Suppressor macrophage (primary cell): ENCODE measurements at regions not wholly inside any gene's neighbourhood (a gene's known extent, or its start where the extent isn't known, plus 50 kb on each side); places are given as distances from the start of the nearest gene placed in this dataset.

Source experiments
- DNase-seq, 4 experiments: peaks; one replicate each; pipeline ENCODE4 v3.0.0-alpha.2; 2020 to 2022

DNA sequence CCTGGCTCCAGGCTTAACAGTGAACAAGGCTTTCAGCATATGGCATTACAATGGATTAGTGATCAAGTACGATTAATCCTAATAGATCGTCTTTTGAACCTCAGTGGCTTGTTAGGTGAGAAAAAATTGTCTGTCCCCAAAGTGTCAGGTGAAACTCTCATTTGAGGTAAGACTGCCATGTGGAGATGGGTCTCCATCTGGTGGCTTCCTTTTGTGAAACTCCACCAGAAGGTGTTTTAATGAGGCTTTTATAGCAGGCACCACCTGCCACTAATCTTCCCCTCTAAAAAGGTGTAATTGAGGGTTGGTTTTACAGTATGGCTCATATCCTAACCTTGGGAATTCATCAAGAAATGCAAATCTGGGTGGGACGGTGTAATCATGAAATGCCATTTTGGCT, 471.1 kb upstream of the MPDZ start:
- no peak for DNase-seq

DNA sequence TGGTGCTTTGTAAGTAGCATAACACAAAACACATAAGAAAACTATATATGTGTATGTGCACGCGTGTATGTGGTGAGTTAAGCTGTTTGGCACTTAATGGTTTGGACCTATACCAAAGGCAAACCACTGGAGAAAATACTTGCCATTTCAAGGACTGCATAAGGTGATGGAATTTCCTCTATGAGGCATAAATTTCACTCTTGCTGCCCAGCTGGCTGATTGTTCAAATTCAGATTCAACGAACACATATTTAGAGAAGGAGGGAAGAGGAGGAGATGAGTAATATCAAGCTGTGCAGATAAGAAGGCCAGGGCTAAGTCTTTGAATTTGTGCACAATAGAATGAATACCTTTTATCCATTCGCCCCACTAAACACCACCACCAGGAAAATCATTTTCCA, 470.6 kb upstream of the MPDZ start:
- no peak for DNase-seq

DNA sequence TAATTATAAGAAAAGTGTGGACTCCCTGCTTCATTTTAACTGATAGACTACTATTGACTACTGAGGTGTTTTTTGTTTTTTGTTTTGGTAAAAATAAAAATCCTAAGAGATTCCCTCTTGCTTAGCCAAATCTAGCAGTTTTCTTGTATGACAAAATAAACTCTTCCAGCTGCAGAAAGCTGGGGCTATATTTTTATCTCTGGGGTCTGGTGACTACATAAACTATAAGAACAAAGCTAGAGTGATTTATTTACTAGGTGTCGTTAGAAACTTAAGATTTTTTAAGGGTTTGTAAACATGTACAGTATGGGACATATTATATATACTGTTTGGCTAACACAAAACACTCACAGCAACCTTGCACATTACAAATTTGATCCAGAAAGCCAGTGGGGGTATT, 467.4 kb upstream of the MPDZ start:
- no peak for DNase-seq

DNA sequence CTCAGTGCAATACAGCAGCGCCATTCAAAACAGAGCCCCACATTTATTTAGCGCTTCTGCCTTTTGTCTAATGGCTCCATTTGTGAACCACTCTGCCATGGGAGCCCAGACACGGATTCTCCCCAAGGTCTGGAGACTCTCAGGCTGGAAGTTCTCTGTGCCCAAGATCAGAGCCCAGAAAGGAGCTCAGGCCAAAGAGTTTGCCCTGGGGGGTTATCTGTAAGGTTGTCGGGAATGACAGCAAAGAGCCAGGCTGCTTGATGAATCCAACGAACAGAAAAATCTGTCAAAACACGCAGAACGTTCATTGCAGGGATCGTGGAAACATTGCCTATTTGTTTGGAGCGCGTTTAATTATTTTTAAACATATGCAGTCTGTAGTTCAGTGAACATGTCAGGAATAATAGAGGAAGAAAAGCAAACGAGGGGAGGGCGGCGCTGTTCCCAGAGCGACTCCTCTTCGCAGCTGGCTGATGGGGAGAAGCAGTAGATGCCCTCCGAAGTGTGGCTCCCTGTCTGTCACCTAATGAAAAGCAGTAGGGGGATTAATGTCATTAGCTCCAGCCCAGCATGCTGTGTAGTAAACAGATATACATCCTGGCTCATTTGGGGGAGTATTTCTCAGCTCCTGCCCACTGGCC, 464.9 kb upstream of the MPDZ start:
- DNase-seq: no peak

DNA sequence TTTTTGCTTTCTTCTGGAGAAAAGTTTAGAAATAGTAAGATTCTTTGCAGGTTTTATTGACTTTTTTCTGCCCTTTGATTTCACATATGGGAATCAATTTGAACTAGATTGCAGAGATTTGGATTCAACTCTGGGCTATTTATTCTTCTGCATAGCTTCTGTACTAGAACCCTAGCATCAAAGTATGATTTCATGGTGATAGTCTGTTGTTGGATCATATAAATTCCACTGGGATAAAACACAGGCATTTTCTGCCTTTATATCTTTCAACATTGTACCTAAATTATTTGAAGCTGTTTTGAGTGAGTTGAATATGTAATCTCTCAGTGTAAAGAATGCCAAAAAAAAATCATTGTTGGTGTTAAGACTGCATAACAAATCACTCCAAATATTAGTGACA, 458.4 kb upstream of the MPDZ start:
- no peak for DNase-seq

DNA sequence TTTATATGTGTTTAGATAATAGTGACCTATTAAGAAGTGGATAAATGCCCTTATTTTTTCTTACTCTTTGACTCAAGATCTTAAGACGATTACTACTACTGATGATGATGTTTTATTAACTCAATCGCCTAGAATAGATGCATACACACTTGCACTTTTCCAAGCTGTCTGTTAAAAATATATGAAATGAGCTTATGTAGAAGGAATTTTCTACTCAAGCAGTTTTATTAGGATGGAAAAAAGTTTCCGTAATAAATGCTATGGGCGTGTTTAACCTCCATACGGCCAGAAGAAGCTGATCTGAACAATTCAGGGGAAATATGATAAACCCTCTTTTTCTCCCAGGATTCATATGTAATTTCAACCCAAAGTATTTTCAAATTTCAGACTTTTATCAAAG, 455.7 kb upstream of the MPDZ start:
- DNase-seq: no peak

DNA sequence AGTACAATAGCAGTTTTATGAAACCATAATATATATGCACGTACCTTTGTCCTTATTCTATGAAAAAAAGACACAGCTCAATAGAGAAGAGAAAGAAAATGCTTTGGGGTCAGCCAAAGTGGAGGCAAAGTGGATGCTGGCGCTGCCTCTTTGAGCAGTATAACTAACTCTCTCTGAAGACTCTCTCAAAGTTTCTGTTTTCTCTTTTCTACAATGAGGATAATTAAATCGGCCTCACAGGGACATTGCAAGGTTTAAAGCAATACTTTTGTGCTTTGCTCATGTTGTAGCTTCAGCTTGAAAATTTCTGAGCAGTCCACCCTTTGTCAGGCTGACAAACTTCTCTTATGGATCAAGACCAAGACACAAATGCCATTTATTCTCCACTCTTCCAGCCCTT, 455.1 kb upstream of the MPDZ start:
- no peak for DNase-seq

DNA sequence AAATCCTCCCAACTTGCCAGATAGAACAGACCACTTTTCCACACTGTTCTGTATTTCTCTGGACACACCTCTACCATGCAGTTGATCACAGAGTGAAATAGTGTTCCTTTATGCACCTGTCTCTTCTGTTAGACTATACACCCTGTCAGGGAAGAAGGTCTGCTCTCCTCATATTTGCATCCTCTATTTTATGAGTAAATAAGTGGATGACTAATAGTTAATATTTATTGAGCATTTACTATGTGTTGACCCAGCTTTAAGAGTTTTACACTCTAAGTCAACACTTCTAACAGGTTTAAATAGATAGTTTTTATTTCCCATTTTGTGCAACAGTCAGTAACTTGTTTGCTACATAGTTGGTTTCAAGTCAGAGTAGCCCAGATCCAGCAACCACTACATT, 452.8 kb upstream of the MPDZ start:
- no peak for DNase-seq

DNA sequence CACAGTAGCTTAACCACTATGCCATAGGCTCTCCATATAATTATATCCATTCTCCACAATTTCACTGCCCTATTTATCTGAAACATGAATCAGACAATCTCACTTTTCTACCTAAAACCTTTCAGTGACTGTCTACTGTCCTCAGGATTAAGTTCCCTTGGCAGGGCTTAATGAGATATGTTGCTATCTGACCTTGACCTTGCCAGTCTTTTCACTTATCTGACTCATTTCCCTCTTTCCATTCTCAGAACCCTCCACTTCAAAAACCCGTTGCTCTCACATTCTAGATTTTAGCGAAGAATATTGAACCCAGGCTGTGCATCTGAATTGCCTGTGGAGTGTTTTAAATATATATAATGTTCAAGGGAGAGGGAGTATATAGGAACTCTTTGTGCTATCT, 452.1 kb upstream of the MPDZ start:
- no peak for DNase-seq

DNA sequence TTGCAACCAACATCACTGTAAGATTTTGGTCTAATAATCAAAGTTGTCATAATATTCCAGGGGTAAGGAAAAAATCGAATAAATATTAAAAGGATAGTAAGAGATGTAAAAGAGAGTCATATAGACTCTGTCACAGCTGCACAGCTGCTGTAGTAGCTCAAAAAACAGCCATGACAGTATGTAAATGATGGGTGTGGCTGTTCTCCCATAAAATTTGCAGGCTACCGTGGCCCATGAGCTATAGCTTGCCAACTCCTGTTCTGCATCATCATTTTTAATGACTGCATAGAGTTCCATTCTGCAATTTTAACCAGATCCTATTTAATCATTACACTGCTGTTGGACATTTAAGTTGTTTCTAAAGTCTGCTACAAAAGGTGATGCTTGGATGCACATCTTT, 450.5 kb upstream of the MPDZ start:
- no peak for DNase-seq

DNA sequence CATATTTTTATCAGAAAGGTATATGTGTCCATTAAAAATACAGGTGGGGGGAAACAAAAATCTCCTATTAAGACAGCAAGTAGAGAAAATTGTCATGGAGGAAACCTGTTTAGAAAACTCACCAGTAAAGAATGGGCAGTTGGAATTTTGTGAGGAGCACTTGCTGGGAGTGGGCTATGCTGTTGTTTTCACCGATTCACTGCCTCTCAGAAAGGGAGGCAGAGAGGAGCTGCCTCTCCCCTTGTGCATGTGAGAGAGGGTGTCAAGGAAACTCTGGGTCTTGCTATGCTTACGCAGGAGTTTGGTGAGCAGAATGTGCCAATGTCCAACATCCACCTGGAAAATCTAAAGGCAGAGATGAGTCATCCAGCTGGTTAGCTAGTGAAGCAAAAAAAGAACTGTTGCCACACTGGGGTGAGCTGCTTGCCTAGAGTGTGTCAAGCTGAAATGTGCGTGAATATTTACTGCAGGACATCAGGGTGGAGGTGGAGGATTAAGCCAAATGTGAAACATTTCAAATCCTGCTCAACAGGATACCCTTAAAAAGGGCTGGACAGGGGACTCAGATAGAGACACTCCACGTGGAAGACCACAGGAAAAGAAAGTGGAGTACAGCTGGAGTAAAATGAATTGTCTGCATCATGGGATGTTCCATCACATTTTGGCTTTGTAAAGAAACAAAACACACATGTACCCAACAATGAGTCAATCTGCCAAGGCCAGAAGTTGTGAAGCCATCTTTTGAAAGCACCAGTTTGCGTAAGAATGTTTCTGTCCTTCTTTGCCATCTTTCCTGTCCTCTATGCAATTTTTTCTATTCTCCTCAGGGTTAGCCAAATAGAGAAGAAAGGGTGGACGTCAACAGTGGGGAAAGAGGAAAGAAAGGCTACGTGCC, 449.7 kb upstream of the MPDZ start:
- DNase-seq: no peak

DNA sequence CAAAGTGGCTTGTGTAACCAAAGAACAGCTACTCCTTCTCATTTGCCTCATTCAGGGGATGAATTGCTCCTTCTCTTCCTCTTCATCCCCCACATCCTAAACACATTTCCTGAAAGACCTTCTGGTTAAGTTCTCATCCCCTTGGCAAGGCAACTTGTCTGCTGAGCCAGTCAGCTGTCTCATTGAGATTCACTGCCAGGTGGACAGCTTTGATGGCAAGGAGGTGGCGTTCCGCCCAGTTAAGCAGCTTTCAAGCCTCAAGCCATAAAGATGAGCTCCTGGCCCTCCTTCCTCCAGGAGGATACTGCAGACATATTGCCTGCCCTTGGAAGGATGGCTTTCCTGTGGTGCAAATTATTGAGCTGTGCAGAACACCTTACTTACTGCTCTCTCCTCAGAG, 448.6 kb upstream of the MPDZ start:
- DNase-seq: no peak

DNA sequence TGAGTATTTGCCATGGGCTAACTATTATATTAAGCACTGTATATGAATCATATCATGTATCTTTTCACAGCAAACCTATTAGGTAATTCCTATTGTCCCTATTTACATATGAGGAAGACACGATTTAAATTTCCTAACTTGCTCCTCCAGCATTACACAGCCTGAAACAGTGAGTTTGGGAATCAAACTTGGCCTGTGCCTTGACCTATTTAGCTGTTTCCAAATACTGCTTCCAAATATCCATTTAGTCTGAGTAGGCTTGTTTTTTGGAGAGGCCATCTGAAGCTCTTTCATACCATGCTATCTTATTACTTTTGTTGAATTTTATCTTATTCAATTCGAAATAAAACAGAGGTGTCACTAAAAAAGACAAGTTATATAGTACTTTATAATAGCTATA, 447.3 kb upstream of the MPDZ start:
- no peak for DNase-seq

DNA sequence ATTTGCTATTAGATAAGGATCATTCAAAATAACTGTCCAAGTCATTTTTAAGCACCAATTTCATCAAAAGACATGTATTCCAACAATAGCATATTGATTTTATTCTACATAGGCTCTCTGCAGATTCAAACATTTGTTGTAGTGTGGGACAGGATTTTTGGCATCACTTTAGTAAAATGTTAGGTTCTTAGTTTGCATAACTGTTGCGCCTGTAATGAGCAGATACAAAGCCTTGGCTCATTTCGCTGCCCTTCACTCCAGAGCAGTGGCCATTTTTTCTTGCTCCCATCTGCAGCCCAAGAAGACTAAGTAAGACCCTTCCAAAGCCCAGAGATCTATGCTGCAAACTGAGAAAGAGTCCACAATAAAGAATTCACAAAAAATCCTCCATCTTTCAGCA, 446.0 kb upstream of the MPDZ start:
- DNase-seq: no peak

DNA sequence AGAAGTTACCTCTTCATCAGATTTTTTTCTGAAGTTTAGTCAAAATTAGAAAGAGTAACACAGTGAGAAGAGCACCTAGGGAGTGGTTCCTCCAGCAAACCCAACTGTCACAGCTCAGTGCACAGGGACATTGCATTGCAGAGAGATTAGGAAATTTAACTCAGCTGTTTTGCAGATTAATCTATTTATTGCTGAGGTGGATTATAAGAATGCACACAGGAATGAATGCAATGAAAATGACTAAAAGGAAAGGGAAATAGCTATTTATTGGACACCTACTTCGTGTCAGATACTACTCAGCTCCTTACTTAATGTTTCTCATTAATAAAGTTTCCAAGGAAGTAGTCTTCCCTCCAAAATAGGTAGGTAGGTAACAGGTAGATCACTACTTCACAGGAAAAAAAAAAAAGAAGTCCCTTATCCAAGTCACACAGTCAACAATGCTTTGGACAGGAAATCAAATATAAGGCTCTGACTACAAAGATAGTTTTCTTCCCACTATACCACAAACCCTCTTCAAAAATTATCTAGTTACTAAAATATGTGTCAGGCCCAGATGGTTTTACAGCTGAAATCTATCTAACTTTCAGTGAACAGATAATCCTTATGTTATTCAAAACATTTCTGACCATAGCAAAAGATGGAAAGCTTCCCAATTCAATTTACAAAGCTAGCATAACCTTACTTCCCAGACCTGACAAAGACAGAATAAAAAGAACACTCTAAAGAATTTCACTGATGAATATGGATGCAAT, 442.2 kb upstream of the MPDZ start:
- no peak for DNase-seq

DNA sequence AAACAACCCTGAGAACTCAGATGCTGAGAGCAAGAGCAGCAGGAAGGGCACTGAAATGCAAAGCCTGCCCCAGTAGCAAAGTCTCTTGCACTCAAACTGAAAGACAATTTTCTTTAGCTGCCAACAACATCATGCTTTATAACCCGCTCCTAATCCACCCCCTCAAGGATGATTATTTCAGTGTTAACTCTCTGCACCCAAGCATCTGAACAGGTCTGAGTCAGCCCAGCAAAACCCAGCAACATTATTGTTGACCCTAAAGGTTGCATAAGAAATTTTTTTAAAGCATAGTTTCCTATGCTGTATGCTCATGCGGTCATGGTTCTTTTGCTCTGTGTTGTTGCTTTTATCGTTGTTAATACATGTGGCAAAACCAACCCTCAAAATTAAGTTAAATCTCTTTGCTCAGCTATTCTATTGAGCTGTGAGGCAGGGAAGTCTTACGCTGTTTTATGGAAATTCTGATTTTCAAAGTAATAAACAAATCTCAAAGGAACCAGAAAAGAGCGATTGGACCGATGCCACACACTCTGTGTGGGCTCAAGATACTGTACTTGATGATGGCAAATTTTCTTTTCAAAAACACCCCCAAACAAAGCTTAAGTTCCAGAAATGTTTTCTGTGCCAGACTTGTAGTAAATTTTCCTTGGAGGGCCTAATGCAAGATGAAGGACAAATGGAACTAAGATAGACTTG, 440.6 kb upstream of the MPDZ start:
- no peak for DNase-seq

DNA sequence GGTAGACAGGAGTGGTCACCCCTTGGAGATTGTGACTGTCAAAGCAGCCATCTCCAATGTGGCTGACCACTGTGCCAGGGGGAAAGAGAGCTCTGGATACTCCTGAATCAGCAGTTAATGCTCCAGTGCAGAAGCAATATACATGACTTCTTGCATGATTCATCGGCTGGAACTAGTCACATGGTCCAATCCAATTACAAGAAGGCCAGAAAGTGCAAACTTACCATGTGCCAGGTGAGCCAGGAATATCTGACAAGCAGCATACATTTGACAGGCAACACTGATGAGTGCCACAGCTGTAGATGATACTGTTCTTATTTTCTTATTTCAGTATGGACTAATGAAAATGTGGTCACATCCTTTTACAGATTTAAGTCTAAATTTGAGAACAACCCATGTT, 440.0 kb upstream of the MPDZ start:
- DNase-seq: no peak

DNA sequence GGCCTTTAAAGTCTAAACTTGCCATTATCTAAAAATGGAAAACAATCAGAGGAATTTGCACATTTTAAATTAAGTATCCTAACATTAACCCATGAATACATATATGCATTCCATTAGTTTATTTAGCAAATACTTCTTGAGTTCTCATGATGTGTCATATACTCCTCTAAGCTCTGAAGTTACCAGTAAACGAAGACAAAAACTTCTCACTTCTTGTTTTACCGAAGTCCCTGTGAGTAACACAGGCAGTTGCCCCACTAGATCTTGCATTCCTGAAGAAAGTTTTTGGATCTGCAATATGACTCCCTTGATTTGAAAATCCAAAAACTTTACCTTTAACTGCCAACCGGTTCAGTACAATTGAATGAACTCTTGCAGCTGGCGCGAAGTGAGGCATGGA, 439.0 kb upstream of the MPDZ start:
- DNase-seq: no peak

DNA sequence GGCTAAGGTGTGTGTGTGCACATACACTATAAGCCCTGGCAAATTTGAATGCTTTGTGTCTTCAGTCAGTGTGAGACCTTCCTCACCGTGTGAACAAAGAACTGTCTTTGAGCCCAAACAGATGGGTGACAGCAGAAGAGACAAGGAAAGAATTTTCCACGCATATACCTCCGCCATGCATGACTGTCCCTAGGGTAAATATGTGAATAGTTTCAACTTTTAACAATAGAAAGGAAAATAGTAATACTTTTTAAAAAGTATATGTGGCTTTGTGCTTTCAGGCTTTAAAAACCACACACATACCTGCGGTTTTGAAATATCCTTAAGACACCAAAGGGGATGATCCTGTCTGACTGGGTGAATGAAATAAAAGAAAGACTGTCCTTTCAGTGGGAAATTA, 438.6 kb upstream of the MPDZ start:
- DNase-seq: no peak

DNA sequence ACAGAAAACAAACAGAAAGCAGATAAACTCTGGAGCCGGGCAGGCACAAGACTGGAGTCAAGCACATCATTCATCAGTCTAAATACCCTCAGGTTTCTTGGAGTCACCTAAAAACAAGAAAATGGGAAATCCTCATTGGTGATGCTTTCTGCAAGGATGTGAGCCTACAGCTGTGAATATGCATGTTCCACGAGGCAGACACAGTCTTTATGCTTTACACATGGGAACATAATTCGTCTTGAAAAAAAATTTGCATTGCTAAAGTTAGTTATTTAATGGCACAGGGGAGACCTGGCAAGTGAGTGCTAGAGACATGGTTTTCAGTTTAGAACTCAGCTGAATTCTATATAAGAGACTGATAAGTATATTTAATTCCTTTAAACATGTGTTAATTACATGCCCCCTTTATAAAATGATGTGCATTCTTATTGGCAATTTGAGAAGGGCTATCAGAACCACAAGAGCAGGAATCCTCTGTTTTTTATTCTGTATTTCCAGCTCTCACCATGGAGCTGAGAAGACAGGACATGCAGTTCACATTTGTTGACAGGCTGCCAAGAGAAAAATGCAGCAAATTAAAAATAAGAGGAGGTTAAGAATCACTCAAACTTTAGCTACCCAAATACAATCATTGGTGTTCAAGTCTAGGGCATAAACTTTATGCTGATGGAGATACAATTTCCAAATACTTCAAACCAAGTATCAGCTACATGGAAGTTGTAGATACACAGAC, 438.0 kb upstream of the MPDZ start:
- DNase-seq: no peak

DNA sequence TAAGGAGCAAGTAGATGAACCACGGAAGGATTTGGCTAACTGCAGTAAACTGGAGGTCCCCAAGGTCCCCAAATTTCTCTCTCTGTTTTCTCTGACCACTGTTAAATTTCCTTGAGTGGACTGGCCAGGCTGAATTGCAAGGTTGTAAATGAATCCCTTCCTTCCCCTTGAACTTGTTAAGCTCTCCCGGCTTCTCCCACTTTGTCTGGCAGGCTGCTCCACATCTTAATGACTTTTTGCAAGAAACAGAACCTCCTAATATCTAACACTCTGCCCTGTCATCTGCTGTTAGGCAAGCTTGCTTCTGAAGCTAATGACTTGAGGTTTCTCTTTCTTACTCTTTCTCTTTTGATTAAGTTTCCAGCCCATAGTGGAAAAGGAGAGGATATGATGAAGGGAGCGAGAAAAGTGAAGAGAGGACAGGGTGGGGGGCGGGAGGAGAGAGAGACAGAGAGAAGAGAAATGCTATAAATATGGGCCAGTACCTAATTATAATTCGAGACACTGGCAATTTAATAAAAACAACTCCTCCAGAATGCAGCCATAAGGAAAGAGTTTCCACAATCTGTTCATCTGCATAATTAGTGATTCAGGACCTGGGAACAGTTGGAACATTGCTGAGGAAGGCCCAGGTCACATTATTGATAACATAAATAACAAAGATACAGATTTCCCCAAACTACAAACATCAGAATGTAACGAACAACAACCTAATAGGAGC, 437.3 kb upstream of the MPDZ start:
- no peak for DNase-seq

DNA sequence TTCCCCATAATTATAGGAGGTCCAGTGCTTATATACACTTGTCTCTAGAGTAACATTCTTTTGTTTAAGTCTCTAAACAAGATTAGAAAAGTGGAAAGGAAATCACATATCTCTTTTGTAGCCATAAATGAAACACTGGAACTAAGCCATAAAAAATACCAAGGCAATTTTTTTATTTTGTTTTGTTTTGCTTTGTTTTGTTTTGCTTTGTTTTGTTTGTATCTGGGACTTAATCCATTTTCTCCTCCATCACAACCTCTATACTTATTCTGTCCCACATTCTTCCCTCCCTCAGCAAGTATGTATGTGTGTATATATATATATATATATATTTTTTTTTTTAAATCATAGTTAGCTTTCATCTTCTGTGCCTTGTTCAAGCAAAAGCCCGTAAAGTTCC, 436.6 kb upstream of the MPDZ start:
- DNase-seq: no peak
